Endothelial cell of umbilical vein (primary cell): ENCODE measurements at regions not wholly inside any gene's neighbourhood (a gene's known extent, or its start where the extent isn't known, plus 50 kb on each side); places are given as distances from the start of the nearest gene placed in this dataset.

Source experiments
- EZH2 ChIP-seq: IDR thresholded peaks from 2 replicates; pipeline ENCODE4 v1.6.1; 2012; ENCODE audit warnings: borderline replicate concordance, low read depth, mild to moderate bottlenecking, moderate library complexity, low read length, inconsistent platforms; ENCODE audit not compliant: severe bottlenecking
- JUN ChIP-seq: IDR thresholded peaks from 2 replicates; pipeline ENCODE4 v1.6.1; 2011; ENCODE audit warnings: borderline replicate concordance, low read depth; ENCODE audit not compliant: insufficient read length, insufficient read depth
- MAX ChIP-seq: IDR thresholded peaks from 2 replicates; pipeline ENCODE4 v1.6.1; 2011; ENCODE audit not compliant: insufficient read depth, insufficient read length
- POLR2A ChIP-seq: IDR thresholded peaks from 2 replicates; pipeline ENCODE4 v1.6.1; 2012; ENCODE audit warnings: low read depth, mild to moderate bottlenecking, control low read depth, low read length
- POLR2AphosphoS5 ChIP-seq: IDR thresholded peaks from 2 replicates; pipeline ENCODE4 v1.6.1; 2012; ENCODE audit warnings: low read depth, mild to moderate bottlenecking, control low read depth, low read length, moderate library complexity; ENCODE audit not compliant: insufficient read depth
- TF ChIP-seq, protein P1 (sequence below), 2 donors: IDR thresholded peaks; 1 replicate in 1 of 2; 2 replicates in 1 of 2; pipeline ENCODE4 v1.5.1; 2011; ENCODE audit warnings: low read length in 2 of 2, mild to moderate bottlenecking in 2 of 2, moderate library complexity in 2 of 2, control low read depth in 1 of 2, inconsistent platforms in 1 of 2, low read depth in 1 of 2; ENCODE audit not compliant: insufficient read depth in 1 of 2; ENCODE audit errors: extremely low read depth in 1 of 2

DNA sequence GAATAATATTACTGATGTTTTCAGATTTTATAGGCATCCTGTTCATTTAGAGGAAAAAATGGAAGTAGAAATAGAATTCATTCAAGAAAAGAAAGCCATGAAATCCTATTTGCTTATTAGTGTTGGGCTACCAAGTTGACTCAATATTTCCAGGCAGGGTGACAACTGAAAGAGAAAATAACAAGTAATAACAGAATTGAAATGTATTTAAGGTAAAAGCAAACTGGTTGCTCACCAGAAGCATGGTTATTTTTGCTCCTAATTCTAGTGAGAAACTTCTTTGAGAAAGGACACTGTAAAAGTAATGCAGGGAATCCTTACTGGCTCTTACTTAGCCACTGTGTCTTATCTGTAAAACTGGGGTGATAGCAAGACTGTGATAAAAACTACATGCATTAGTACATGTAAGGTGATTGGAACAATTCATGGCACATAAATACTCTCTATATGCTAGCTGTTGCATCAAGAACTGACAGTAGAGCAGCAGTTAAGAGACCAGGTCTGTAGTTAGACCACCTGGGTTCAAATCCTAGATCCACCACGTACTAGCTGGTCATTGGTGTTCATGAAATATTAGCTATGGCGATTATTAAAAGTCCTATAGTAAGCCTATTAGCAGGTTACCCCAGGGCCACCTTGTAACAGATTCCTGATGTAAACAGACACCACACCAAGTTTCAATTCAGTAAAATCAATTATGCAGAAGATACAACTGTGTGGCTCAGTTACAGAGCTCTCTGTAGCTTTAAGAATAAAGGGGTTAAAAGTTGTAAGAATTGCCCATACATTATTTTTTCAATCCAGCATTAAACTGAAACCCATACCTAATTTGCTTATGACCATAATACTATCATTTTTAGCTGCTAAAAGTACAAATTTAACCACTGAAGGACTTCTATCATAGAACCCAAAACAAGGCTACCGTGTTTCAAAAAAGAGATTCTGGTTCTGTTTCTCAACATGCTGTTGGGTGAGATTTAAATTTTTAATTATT lies 159.2 kb upstream of the COL21A1 start:
- TF ChIP-seq, protein P1, sequence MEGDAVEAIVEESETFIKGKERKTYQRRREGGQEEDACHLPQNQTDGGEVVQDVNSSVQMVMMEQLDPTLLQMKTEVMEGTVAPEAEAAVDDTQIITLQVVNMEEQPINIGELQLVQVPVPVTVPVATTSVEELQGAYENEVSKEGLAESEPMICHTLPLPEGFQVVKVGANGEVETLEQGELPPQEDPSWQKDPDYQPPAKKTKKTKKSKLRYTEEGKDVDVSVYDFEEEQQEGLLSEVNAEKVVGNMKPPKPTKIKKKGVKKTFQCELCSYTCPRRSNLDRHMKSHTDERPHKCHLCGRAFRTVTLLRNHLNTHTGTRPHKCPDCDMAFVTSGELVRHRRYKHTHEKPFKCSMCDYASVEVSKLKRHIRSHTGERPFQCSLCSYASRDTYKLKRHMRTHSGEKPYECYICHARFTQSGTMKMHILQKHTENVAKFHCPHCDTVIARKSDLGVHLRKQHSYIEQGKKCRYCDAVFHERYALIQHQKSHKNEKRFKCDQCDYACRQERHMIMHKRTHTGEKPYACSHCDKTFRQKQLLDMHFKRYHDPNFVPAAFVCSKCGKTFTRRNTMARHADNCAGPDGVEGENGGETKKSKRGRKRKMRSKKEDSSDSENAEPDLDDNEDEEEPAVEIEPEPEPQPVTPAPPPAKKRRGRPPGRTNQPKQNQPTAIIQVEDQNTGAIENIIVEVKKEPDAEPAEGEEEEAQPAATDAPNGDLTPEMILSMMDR (IDR thresholded peaks at IDR 0.05; ENCODE audit: extremely low read depth in 1 of 2, insufficient read depth in 1 of 2, low read depth in 1 of 2, low read length in 2 of 2) = no peak
- TF ChIP-seq JUN = no peak
- no peak for TF ChIP-seq POLR2A
- no peak for TF ChIP-seq MAX
- TF ChIP-seq EZH2 = no peak
- no peak for TF ChIP-seq POLR2AphosphoS5
